Mesenteric fat pad (tissue), 1 donor: ENCODE measurements at regions not wholly inside any gene's neighbourhood (a gene's known extent, or its start where the extent isn't known, plus 50 kb on each side); places are given as distances from the start of the nearest gene placed in this dataset.
"Not testable (repeated sequence)": the region's sequence is repeated elsewhere in the genome, so short reads cannot be mapped to it uniquely, and the experiment has no call there.

Source experiments
- DNase-seq: peaks from one replicate; pipeline ENCODE4 v3.0.0-alpha.2; 2020; ENCODE audit warnings: low spot score
- donor health status: DM: yes; HTN: yes; CAD: no.

DNA sequence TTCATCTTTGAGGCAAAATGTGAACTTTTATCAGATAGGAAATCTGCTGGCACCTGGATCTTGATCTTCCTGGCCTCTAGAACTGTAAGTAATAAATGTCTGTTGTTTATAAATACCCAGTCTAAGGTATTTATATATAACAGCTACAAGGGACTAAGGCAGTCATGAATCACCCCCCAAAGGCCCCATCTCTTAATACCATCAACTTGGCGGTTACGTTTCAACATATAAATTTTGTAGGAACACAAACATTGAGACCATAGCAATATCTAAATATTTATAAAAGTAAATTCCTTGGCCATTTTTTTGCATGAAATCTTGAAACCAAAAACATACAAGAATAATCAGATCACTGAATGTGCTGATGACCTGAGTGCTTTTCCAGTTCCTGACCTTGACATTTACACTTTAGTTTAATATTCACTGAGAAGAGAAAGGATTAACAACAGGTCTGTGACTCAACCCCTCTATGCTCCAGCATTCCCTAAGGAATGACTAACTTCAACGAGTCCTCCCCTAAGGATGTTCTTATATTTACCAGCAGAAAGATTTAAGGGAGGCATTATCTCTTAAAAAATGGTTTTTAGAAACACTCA is 1438.5 kb upstream of the CELF2 start:
- no peak for DNase-seq

DNA sequence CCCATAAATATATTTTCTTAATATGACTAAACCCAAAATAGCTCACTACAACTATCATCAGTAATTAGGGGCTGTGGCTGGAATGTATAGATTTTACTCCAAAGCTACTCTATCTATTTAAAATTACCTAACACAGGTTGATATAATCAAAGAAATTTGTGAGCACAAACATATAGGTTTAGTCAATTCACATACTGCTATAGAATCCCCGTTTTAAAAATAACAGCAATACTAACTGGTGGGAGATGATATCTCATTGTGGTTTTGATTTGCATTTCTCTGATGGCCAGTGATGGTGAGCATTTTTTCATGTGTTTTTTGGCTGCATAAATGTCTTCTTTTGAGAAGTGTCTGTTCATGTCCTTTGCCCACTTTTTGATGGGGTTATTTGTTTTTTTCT is 1434.9 kb upstream of the CELF2 start:
- DNase-seq = not testable (repeated sequence)

DNA sequence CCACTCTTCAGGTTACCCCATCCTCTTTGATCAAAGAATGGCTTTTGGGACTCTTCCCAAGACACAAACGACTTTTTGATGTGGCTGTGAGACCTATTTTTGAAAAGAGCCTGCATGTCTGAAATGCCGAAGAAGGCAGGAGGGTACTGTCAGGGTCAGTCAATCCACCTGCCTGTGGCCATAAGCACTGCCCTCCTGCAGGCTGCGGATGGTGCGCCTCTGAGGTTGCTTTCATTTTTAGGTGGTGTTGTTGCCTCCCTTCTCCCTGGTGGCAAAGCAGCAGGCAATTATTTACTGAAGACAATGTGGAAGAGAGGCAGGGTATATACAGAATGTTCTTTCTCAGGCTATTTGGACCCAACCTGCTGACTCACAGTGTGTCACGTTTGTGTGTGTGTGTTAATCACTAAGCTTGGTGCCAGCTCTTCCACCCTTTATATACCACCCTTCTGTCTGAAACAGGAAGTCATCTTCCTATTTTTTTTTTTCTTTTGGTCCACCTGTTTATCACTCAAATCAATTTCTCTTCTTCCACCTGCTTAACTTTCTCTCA is 1421.2 kb upstream of the CELF2 start:
- DNase-seq = no peak

DNA sequence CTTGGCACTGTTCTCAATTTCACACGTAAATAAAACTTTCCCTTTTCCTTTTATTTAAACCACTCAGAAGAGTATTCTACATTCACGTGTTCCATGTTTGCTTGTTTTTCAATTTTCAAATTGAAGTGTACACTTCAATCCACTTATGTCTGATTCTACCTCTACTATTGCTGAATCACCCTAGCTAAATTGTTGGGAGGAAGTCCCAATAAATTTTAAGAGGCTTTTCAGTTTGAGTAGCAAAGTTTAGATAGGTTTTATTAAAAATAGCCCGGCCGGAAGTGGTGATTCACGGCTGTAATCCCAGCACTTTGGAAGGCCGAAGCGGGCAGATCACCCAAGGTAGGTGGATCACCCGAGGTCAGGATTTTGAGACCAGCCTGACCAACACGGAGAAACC is 1414.7 kb upstream of the CELF2 start:
- DNase-seq = no peak

DNA sequence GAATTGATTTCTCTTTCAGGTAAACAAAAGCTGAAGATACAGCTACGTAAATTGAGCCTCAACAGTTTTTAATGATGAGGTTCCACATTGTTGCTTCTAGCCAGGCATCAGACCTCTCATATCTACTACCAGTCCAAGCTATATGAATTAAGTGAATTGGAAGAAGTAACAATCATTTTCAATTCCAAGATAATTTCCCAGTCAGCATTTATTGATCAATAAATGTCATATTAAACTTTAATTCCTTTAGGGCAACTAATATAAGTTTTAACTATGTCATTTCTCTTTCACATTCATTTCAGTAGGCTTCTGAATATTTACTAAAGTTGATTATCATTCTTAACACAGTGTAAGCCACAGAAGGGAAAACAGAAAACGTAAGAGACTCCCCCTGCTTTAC is 1413.7 kb upstream of the CELF2 start:
- DNase-seq = no peak

DNA sequence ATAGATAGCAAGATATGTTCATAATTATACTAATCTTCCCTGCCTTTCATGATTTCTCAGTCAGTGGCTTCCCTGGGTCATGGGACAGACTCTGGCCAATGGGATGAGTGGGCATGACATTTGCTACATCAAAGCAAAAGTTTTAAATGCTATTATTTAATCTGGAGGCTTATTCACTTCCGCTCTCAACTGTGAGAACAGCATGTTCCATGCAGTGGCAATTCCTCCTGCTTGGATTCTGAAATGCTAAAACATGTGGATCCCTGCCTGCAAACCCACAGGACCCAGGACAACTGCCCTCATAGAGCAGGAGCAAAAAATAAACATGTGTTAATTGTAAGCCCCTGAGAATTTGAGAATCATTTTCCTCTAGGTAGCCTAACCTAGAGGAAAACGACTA is 1412.4 kb upstream of the CELF2 start:
- no peak for DNase-seq

DNA sequence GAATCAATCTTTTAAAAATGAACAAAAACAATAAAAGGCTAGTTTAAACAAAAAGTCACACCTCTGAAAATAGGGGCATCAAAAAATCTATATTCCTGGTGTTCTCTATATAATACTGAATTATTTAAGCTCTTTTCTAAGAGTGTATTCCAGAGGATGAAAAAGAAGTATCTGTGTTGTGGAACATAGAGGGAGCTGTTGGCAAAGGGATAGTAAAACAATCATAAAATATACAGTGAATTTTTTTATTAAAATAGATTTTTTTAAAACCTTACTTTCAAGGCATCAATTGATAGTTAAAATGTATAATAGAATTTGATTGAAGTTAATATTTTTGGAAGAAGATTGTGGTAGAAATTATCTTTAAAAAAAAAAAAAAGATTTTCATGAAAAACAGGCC is 1409.1 kb upstream of the CELF2 start:
- no peak for DNase-seq

DNA sequence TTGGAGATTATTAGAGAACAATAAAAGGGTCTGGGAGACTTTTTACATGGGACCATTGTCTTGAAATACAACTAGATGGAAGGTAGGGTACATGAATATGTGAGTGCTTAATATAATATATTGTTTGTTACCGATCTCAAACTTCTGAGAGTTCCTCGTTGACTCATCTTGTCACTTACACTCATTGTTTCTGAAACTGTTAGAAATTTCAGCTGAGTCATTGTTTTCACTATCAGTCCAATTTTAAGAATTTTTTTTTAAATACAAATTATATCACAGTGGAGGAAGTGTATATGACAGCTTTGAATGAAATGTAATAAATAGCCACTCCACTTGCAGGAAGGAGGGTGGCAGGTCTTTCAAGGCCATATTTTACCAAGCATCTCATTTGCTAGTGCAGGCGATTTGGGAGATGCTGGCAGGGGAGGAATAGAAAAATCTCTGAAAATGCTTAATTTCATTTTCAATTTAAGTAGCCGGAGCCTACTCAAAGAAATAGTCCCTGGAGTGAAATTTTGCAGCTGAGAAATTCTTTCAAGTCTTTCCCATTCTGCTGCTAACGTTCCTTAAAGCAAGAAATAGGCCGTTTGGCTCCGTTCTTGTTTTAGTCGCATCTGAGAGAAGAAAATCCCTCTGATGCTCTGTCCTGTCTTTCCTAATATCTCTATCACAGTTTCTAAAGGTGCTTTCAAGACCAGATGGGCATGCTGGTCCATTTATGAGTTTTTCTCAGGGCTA is 1404.2 kb upstream of the CELF2 start:
- no peak for DNase-seq

DNA sequence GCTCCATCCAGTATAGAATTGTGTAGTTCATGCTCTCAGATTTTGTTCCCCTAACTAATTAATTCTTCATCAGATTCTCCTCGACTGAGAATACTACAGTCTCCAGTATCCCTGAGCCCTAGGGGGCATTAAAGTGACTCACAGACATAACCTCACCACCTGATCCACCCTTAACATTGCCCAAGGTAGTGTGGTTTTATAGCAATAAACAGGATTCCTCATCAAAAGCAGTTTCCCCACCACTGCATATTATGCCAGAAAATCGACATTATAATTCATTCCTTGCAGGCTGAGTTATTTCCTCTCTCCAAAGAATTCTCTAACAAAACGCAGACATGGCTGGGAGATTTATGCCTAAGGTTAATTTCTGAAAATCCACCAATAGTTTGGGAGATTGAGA is 1402.5 kb upstream of the CELF2 start:
- no peak for DNase-seq

DNA sequence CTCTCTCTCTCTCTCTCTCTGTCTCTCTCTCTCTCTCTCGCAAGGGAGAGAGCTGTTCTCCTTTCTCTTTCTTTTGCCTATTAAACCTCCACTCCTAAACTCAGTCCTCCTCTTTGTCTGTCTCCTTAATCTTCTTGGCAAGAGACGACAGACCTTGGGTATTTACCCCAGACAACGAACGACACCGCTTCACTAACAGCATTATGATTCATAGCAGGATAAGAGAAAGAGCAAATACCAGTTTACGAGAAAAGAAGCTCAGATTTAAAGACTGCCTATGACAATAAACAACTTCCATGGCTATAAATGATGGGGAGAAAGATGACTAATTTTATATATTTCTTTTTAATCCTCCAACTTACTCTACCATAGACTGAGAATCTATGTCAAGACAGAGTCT is 1396.5 kb upstream of the CELF2 start:
- no peak for DNase-seq

DNA sequence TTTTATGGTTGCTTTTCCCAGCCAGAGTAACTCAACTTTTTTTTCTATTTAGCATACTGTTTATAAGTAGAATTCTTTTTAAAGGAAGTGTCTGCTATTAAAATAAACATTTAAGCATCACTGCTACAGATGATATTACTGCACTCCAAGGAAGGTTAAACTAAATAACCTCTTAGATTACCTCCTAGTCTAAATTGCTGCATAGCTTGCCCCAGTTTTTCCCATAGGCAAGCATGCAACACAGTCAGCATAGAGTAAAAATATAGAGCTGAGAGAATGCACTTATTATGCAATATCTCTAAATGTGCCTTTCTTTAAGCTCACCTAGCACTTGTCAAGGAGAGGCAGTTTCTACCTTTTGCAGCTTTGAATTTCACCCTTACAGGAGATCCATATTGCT is 1392.4 kb upstream of the CELF2 start:
- no peak for DNase-seq

DNA sequence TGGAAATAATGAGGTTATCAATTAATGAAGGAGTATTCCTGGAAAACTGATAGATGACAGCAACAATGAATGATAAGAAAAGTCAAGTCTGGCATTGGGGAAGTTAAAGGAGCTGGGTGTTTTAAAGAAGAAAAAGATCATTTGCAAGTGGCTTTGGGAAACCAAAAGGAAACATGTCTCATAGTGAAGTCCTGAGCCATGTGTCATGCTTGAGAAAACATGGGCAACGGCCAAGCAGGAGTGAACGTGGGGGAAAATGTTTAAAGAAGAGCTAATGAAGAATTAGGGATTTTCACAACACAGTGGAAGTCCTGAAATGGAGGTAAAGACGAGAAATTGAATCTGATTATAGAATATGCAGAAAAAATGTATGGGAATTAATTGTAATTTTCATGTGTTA is 1383.2 kb upstream of the CELF2 start:
- no peak for DNase-seq

DNA sequence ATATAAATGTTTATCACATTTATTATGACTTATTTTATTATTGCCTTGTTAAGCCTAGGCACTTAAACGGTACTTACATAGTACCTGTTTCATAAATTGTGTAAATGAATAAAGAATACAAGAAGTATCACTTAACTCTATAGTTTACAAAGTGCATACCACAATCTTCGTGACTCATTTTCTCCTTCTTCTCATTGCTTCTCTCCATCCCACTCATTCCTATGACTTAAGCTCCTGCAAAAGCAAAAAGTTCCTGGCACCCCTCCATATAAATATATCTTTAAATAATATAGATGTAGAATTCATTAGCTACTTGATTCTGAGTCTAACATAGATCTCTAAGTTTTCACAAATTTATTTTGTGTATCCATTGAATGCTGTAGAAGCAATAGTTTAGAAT is 1382.0 kb upstream of the CELF2 start:
- DNase-seq = no peak

DNA sequence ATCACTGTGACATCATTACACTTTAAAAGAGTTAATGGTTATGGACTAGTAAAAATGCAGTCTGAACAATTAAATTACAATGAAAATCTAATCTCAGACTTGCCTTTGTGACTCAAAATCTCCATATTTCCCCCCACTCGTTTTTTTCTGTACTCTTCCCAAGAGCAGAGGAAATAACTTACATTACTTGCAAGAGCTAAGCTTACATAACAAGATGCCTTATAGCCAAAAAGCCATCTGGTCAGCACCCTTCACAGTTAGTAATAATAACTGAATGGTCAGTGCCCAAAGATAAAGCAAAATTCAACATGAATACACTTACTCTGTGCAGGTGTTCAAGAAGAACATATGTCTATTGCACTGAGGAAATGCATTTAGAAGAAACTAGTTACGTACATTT is 1381.5 kb upstream of the CELF2 start:
- no peak for DNase-seq

DNA sequence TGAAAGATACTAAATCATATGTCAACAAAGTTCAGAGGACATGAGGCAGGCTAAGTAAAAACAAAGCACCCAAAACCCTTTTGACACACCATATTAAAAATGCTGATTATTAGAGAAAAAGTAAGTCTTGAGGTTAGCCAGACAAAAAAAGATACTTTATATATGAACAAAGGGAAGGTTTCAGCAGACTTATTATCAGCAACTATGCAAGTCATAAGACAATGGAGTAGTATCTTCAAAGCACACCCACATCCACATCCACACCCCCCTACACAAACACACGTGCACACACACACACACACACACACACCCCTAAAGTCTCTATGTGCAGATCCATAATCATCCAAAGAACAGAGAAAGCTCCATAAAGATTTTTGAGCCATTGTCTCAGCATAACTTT is 1373.9 kb upstream of the CELF2 start:
- no peak for DNase-seq

DNA sequence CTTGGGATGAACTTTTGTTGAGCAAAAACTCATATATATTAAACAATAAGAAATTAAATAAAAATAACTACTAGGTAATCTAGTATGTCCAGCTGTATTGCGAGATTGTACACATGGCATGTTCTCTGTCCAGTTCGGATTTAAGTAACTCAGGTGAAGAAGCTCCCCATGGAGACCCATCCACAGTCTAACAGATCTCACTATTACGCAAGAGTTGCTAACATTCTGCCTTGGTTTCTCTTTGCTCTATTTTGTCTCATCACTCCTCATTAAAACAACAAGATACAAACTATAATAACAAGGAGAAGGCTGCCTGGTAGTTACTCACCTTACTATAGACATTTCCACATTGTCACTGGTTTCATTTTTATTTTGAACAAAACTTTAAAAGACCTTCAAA is 1372.3 kb upstream of the CELF2 start:
- no peak for DNase-seq

DNA sequence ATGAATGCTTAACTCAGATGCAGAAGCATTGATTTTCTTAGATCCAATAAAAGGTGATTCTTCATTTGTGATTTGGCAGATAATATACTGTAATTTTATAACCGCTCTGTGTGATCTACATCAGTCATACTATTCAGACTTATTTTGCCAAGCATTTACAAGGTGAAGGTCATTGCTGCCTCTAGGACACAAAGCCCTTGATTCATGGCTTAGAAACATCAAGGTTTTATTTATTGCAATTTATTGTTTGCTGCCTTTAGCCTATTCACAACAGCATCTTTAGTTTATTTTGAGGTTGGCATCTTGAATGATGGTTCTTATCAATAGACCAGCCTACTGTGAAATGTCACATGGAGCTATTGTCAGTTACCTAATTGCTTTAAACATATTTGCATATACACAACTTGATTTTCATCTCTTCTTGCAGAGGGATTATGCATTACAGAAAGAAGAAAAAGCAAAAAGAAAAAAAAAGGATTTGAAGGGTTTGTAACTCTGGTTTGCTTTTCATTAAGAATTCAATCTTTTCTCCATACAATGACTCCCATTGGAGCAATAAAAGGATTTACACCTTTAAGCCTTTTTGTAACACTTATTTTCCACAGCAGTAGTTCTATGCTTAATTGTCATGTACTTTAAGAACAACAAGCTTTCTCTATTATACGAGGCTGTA is 1371.6 kb upstream of the CELF2 start:
- DNase-seq = no peak

DNA sequence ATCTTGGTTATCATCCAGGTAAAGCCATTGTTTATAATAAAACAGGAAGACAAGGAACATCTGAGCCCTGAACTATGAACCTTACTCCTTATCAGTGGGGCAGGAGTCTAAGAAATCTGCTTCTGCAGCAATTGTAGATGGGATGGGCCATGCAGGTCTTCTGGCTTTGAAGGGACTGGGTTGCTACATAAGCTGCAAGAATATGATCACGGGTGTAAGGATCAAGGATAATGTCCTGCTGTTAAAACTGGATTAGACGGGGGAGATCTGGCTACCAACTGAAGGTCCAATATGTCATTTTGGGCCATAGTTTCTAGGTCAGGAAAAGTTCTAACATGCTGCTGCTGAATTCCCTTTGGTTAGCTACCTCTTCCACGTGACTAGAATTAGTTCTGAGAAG is 1363.4 kb upstream of the CELF2 start:
- DNase-seq = no peak

DNA sequence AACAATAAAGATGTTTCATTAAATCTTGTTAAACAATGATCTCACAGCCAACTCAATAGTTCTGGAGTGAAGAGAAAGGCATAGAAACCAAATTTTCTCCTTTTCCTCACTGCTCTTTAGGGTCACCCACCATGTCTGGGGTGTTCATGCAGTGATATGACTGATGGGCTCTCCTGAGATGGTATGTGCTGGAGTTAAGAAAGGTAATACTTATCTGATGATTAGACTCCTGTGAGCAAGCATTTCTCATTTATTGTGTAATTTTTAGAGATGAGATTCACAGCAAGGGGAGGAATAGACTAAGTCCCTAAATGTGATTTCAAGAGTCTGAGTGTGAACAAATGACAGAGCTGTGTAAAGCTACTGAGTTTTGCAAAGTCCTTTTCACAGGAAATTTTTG is 1361.3 kb upstream of the CELF2 start:
- DNase-seq = no peak

DNA sequence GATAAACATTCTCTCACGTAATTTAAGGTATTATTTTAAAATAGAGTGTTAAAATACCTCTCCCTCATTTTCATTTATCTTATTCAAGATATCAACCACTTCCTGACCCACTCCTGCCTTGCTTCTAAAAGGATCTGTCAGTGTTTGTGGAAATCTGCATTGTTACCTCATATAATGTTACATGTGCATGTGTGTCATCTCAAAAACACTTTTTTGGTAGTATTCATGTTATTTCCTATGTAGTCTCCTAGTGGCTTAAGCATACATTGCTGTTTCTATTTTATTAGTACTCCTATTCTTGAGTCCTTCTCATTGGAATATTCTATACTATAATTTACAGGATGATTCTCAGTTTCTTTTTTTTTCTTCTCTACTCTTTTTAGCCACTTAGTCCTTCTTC is 1360.7 kb upstream of the CELF2 start:
- DNase-seq = no peak

DNA sequence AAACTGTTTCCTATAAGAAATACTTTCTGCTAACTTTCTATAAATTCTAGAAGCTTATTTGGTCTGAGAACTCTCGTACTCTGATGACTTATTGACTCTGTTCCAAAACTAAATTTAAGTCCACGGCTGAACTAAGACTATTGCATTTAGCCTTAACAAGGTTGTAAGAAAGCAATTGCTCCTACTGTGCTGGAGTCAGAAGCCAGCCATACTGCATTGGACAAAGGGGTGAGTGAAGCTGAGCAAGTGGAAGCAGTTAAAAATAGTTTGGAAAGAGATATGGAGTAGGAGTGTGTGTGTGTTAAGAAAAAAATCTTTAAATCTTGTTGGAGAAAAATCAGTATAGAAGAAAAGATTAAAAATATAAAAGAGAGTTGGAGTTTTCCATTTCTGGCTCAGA is 1360.1 kb upstream of the CELF2 start:
- no peak for DNase-seq

DNA sequence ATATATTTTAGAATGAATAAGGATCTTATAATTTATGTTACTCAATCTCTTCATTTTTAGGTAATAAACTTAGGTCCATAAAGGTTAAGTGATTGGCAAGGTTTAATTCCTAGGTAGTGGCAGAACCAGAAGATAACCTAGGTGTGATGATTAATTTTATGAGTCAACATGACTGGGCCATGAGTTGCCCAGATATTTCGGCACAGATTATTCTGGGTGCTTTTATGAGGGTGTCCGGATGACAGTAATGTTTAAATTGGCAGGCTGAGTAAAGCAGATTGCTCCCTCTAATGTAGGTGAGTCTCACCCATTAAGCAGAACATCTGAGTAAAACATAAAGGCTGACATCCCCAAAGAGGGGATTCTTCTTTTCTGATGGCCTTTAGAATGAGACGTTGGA is 1349.3 kb upstream of the CELF2 start:
- DNase-seq = no peak

DNA sequence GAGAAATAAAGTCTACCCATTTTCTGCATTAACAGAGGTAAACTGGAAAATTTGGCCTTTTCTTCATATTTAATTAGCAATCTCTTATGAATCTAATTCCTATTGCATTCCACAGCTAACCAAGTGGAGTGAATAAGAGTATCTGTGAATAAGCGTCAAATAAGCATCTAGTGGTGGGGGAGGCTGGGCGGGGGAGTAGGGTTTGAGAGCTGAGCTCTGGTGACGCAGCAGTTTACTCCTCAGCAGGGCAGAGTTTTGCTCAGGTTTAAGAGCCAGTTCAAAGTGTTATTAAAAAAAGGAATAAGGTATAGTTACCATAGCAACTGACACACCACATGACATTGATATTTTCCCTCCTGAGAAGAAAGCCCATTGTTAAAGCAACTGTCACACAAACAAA is 1346.8 kb upstream of the CELF2 start:
- no peak for DNase-seq
